GM19455 (cell line): ENCODE measurements at regions not wholly inside any gene's neighbourhood (a gene's known extent, or its start where the extent isn't known, plus 50 kb on each side); places are given as distances from the start of the nearest gene placed in this dataset.
"Not testable (repeated sequence)": the region's sequence is repeated elsewhere in the genome, so short reads cannot be mapped to it uniquely, and the experiment has no call there.

ENCODE experiments used
- ATAC-seq: cut with Tn5 transposase; IDR thresholded peaks from one replicate; pipeline ENCODE4 v1.9.1; 2021; ENCODE audit not compliant: unreplicated experiment

DNA sequence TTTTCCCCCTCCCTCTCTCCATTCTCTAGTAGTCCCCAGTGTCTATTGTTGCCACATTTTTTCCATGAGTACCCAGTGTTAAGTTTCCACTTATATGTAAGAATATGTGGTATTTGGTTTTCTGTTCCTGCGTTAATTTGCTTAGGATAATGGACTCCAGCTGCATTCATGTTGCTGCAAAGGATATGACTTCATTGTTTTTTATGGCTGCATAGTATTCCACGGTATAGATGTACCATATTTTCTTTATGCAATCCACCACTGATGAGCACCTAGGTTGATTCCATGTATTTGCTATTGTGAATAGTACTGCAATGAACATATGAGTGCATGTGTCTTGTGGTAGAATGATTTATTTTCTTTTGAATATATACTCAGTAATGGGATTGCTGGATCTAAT lies 77.4 kb upstream of the MEGF10 start:
- no peak for ATAC-seq

DNA sequence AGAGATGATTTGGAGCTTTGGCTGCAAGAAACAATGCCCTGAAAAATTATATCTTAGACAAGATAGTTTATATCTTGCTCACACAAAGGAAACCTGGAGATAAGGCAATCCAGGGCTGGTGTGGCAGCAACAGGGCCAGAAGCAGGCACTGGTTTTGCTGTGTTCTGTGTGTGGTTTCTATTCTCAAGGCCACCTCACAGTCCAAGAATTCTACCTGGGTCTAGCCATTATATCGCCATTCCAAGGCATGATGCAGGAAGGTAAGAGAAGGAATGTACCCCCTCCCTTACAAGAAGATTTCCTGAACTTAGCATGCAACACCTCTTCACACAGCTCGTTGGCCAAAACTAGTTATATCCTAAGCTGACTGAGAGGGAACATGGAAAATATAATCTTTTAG lies 74.5 kb upstream of the MEGF10 start:
- no peak for ATAC-seq

DNA sequence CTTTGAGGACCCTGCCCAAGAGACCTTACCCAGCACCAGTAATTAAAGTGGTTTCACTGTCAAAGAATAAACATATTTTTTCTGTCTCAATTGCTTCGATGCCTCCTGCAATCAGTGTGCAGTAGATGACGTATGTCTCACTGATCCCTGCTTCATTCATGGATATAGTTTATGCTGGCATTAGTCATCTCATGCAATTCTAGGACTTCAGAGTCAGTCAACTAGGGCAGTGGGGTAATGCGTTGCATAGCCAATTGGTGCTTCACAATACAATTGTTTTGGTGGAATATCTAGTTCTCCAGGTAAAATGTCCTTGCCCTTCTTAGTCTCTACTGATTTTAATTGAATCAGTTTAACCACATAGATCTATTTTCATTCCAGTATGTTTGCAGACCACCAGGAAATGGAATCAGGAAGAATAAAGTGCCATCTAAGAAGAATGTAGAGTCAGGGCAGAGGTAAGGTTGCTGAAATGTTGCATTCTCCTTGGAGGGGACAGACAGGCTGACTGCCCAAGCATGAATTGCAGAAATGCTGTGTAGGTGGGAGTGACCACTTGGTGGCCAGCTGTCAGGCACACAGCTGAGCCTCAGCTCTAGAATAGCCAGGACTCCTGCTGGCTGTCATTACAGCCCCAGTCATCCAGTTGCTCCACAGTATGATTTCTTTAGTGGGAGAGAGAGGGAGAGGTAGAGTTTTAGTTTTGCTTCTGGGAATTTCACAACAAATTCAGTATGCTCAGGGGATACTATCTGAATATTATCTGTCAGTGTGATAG lies 73.5 kb upstream of the MEGF10 start:
- no peak for ATAC-seq

DNA sequence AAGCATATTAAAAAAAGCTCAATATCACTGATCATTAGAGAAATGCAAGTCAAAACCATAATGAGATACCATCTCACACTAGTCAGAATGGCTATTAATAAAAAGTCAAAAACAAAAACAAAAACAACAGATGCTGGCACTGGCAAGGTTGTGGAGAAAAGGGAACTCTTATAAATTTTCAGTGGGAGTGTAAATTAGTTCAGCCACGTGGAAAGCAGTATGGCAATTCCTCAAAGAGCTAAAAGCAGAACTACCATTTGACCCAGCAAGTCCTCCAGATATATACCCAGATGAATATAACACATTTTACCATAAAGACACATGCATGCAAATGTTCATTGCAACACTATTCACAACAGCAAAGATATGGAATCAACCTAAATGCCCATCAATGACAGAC lies 68.7 kb upstream of the MEGF10 start:
- not testable (repeated sequence) for ATAC-seq

DNA sequence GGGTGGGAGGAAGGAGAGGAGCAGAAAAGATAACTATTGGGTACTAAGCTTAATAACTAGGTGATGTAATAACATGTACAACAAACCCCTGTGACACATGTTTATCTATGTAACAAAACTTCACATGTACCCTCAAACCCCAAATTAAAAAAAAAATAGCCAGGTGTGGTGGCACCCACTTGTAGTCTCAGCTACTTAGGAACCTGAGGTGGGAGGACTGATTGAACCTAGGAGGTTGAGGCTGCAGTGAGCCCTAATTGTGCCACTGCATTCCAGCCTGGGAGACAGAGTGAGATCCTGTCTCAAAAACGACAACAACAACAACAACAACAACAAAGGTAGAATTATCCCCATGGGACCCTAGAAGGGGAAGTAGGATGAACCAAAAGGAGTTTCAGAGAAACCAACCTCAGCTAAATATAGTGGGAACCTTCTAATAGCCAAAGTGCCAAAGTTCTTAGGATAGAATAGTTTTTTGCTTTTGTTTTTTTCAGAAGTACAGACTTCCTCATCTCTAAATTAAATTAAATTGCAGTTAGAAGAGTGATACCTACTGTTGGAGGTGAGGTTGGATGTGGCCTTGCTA lies 67.9 kb upstream of the MEGF10 start:
- ATAC-seq, result not testable (repeated sequence)

DNA sequence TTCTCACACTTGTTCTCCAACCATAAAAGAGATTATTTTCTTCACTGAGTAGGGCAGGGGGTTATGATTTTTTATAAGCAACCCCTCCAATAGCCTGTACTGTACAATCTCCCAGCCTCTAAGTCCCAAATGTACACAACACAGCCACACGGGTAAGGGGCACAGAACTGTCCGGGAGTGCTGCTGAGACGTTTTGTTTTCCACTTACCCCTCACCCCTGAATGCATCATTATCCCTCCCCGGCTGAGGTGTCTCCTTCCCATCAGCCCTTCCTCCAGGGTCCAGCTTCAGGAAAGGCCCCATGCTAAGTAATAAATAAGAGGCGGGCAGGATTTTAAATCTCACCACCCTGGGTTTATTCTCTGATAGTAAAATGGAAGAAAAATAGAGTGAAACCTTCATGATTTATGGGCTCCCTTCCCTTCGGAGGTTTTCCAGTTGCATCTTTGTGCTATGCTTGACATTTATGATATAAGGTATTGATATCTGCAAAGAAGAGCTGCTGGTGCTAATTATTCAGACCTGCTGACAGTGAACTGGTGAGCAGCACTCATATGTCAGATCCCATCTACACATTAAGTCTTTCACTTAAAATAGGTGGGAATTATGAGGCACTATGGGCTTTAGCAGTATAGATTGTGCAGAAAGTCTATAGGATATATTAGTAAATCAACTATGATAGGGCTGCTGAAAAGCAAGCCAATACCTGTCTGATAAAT lies 67.2 kb upstream of the MEGF10 start:
- ATAC-seq, result no peak

DNA sequence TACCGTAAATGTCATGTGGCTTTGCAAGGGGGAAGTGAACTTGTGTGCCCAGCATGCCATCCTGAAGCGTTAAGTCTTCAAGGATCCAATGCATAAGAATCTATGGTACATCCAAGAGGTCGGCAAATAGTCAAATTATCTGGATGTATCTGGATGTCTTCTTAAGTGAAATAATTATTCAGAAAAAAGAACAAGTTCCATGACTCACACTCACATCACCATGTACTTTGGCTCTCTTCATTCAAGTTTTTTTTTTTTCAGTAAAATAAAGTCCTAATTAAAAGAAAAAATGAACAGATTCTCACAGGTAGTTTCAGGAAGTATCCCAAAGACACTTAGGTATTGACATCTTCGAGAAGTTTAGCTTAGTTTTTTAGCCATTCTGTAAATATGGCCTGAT lies 62.7 kb upstream of the MEGF10 start:
- no peak for ATAC-seq

DNA sequence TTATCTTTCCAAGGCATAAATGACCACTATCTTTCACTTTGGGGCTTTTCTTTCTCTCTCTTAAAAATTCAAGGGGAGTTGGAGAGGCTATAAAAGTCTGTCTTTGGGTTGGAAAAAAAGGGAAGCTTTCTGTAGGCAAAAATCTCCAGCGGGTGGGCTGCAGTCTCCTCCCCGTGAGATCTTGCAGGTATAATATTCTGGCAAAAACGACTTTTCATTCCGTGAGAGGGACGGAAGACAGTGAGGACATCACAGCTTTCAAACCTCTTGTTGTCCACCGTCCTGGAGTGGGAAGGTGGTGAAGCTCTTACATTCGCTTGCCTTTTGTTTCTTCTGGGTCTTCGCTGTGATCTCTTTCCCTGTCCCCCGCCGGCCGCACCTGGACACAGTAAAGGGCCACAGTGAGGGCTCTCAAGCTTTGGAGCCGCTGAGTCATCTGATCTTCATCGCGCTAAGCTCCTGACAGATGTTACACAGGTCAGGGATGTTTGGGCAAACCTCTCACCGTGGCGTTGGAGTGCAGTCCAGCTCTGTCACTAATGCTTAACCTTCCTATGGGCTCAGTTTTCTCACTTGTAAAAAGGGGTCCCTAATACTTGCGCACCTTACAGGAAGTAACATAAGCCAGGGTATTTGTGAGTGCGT lies 61.9 kb upstream of the MEGF10 start:
- ATAC-seq, result no peak

DNA sequence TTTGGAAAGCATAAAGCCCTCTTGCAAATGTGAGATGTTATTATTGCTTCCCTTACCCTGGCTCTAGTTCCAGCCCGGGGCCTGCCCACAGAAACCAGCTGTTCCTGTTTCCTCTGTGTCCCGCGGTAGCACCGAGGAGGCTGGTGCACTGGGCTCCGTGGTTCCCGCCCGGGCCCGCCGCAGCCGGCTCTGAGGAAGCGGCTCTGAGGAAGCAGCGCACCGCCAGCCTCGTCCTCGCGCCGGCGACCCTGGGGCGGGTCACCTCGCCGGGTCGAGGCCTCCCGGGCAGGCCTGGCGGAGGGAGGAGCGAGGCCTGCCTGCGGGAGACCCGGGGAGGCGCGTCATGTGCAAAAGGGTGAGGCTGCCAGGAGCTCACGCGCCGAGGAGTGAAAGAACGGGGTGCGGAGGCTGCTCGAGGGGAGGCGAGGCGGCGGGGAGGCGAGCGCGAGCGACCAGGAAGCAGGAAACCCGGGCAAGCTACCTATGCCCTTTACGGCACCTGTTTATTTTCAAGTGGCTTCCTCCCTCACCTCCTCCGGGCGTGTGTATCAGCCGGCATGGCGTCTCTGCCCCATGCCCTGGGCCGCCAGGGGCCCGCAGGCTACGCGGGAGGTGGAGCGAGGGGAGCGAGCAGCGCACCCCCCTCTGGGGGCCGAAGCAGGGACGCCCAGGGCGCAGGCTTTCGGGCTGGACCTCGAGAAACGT lies 61.3 kb upstream of the MEGF10 start:
- ATAC-seq, result peak; percentile 82

DNA sequence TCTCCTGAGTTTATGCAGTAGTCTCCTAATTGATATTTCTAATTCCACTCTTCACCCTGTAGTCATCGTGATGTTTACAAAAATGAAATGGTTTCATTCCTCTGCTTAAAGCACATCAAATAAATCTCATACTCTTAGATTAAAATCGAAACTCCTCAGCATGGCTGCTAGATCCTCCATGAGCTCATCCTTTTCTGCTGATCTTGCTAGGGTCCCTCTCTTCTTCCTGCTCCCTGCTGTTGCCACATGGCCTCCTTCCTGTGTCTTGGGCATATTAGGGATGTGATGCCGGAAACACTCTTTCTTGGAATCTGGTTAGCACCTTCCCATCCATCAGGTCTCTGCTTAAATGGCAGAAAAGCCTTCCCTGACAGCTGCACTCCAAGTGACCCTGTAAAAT lies 59.5 kb upstream of the MEGF10 start:
- ATAC-seq, result no peak

DNA sequence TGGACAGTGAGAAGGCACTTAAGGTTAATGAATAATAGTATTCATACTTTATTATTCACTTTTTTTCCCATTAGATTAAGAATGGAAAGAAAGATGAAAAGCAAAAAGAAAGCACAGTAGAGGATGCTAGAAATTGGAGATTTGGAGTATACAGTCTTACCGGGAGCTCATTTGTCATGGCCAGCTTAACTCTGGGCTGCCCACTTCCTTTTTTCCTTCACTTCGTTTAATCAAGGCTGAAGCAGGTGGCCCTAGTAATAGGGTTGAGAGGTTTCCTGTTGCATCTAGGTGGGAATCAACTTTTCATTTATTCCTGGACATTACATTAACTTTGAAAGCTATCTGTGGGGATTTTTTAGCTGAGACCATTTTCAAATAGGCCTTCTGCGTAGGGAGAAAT lies 57.0 kb upstream of the MEGF10 start:
- no peak for ATAC-seq

DNA sequence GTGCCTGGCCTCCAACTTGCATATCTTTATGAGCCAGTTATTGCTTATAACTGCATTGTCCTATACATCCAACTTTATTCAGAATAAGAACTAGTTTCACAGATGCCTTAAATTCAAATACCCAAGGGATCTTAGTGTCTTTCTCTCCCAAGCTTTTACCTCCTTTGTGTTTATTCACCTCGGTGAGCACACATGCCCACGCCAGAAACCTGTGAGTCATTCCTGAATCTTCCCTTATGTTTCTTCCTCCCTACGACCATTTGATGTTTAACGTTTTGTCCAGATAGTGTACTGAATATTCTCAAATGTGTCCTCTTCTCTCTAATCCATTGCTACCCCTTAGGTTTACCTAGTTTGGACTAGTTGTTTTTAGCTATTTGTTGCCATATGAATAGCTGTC lies 55.5 kb upstream of the MEGF10 start:
- no peak for ATAC-seq

DNA sequence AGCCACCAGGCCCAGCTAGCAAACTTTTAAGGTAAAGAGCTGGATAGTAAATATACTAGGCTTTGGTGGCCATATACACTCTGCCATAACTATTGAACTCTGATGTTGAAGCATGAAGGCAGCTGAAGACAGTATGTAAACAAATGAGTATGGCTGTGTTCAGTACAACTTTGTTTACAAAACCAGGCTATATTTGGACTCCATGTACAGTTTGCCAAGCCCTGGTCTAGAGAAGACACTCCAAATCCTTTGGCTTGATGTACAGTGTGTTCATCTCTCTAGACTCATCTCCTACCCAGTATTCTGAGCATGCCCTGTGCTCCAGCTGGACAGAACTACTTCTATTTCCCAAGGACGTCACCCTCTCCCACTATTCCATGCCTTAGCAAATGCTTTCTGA lies 54.3 kb upstream of the MEGF10 start:
- no peak for ATAC-seq
